HCT116 (cell line): ENCODE measurements at regions not wholly inside any gene's neighbourhood (a gene's known extent, or its start where the extent isn't known, plus 50 kb on each side); places are given as distances from the start of the nearest gene placed in this dataset.
A peak's percentile ranks its signal among the peaks of the same experiment; 100 is the strongest.

Experiments
- ATAC-seq: fragments of 200-7000 bp; cut with Tn5 transposase; 2 replicates; pipeline ENCODE4 v1.9.1; 2020; ENCODE audit warnings: mild to moderate bottlenecking, moderate library complexity
- BruUV-seq: library from RNA; stranded (reverse); fragments of 400-500 nt; replicated peaks from 2 replicates; lab custom pipeline; 2021; lab: Mats Ljungman, UMichigan
- CTCF ChIA-PET: fragments of 300-600 bp; sonication (Branson Sonifier 250); formaldehyde crosslinking; loops from one replicate; lab custom pipeline; 2021; ENCODE audit warnings: antibody characterized with exemption; lab: Charles Lee
- POLR2A ChIA-PET: fragments of 300-600, 350-600 bp; sonication (Branson Sonifier 250); formaldehyde crosslinking; loops from one replicate; lab custom pipeline; 2021; ENCODE audit warnings: antibody characterized with exemption; lab: Charles Lee
- RAD21 ChIA-PET, 2 experiments: fragments of 300-600 bp; sonication (Branson Sonifier 250); formaldehyde crosslinking; loops; one replicate each; lab custom pipeline; 2023; ENCODE audit warnings: low total read pairs in 2 of 2; ENCODE audit not compliant: uncharacterized antibody in 2 of 2, unreplicated experiment in 2 of 2, low non-redundant PET in 1 of 2; lab: Charles Lee
- DNase-seq: peaks from one replicate; pipeline ENCODE4 v3.0.0-alpha.2; 2010; ENCODE audit warnings: low read depth, low spot score
- H2AFZ ChIP-seq: fragments of 200-600 bp; shearing (Covaris generic), sonication (generic); 2 replicates; pipeline ENCODE4 v1.6.1; 2017; ENCODE audit warnings: low read depth, mixed run types, mixed read lengths, antibody characterized with exemption, low read length; ENCODE audit not compliant: poor library complexity, severe bottlenecking
- H3K27ac ChIP-seq: 2 replicates; pipeline ENCODE4 v1.5.1; 2012; ENCODE audit warnings: low read depth, low read length
- H3K27me3 ChIP-seq: fragments of 200-600 bp; sonication (generic); 2 replicates; pipeline ENCODE4 v1.6.1; 2016; ENCODE audit warnings: mixed run types, low read length, mixed read lengths; ENCODE audit not compliant: insufficient read depth
- H3K36me3 ChIP-seq, 2 experiments: fragments of 200-500 bp in 1 of 2; fragments of 200-600 bp in 1 of 2; sonication (Bioruptor generic) in 1 of 2; sonication (generic) in 1 of 2; 2 replicates each; pipeline versions ENCODE4 v1.5.1 to v1.6.1; 2014 to 2016; ENCODE audit warnings: low read length in 2 of 2, inconsistent platforms in 1 of 2, mixed read lengths in 1 of 2, mixed run types in 1 of 2; ENCODE audit not compliant: insufficient read depth in 2 of 2, control insufficient read depth in 1 of 2
- H3K4me1 ChIP-seq, 2 experiments: fragments of 200-600 bp in 1 of 2; sonication (generic) in 1 of 2; 2 replicates each; pipeline versions ENCODE4 v1.5.1 to v1.6.1; 2012 to 2017; ENCODE audit warnings: low read length in 2 of 2, inconsistent platforms in 1 of 2, mild to moderate bottlenecking in 1 of 2, mixed read lengths in 1 of 2, mixed run types in 1 of 2, moderate library complexity in 1 of 2; ENCODE audit not compliant: insufficient read depth in 2 of 2, control insufficient read depth in 1 of 2
- H3K4me2 ChIP-seq: fragments of 200-600 bp; sonication (generic); 2 replicates; pipeline ENCODE4 v1.6.1; 2017; ENCODE audit warnings: mixed run types, low read length, mixed read lengths
- H3K4me3 ChIP-seq, 2 experiments: fragments of 200-600 bp in 1 of 2; sonication (generic) in 1 of 2; replicated peaks in 1 of 2; 2 replicates each; pipeline ENCODE4 v1.5.1; 2011 to 2016; ENCODE audit warnings: low read length in 2 of 2, control low read depth in 1 of 2, low read depth in 1 of 2, mild to moderate bottlenecking in 1 of 2, mixed read lengths in 1 of 2, mixed run types in 1 of 2
- H3K79me2 ChIP-seq: fragments of 200-600 bp; sonication (generic); 2 replicates; pipeline ENCODE4 v1.6.1; 2017; ENCODE audit warnings: mild to moderate bottlenecking, mixed run types, low read length, moderate library complexity, mixed read lengths; ENCODE audit not compliant: insufficient read depth
- H3K9ac ChIP-seq: fragments of 200-600 bp; sonication (generic); 2 replicates; pipeline ENCODE4 v1.6.1; 2016; ENCODE audit warnings: low read length, mixed read lengths
- H3K9me2 ChIP-seq: fragments of 200-600 bp; sonication (generic), shearing (Covaris generic); 2 replicates; pipeline ENCODE4 v1.6.1; 2017; ENCODE audit warnings: mixed run types, mild to moderate bottlenecking, moderate library complexity; ENCODE audit not compliant: insufficient read depth
- H3K9me3 ChIP-seq, 2 experiments: fragments of 200-500 bp in 1 of 2; fragments of 200-600 bp in 1 of 2; sonication (Bioruptor generic) in 1 of 2; sonication (generic) in 1 of 2; 2 replicates each; pipeline ENCODE4 v1.6.1; 2014 to 2017; ENCODE audit warnings: low read length in 2 of 2, mixed read lengths in 2 of 2, inconsistent platforms in 1 of 2, low read depth in 1 of 2, mild to moderate bottlenecking in 1 of 2, mixed run types in 1 of 2, moderate library complexity in 1 of 2; ENCODE audit not compliant: control insufficient read depth in 1 of 2, insufficient read depth in 1 of 2
- H4K20me1 ChIP-seq: fragments of 200-600 bp; sonication (generic), shearing (Covaris generic); 2 replicates; pipeline ENCODE4 v1.6.1; 2017; ENCODE audit warnings: mixed run types, mild to moderate bottlenecking, moderate library complexity; ENCODE audit not compliant: insufficient read depth
- ATF3 ChIP-seq: IDR thresholded peaks from 2 replicates; pipeline ENCODE4 v1.6.1; 2012
- CEBPB ChIP-seq: IDR thresholded peaks from 2 replicates; pipeline ENCODE4 v1.6.1; 2012; ENCODE audit warnings: low read depth
- JUND ChIP-seq: IDR thresholded peaks from 2 replicates; pipeline ENCODE4 v1.6.1; 2012
- MAX ChIP-seq: IDR thresholded peaks from 2 replicates; pipeline ENCODE4 v1.6.1; 2012
- POLR2A ChIP-seq: IDR thresholded peaks from 2 replicates; pipeline ENCODE4 v1.7.0; 2011; ENCODE audit warnings: borderline replicate concordance; ENCODE audit not compliant: insufficient read depth, insufficient read length; ENCODE audit errors: extremely low read depth
- POLR2AphosphoS5 ChIP-seq: IDR thresholded peaks from 2 replicates; pipeline ENCODE4 v1.6.1; 2011; ENCODE audit warnings: mild to moderate bottlenecking, low read depth, low read length, moderate library complexity
- SIN3A ChIP-seq: IDR thresholded peaks from 2 replicates; pipeline ENCODE4 v1.6.1; 2012; ENCODE audit warnings: low read depth
- SP1 ChIP-seq: IDR thresholded peaks from 2 replicates; pipeline ENCODE4 v1.6.1; 2012; ENCODE audit warnings: low read depth
- SRF ChIP-seq: IDR thresholded peaks from 2 replicates; pipeline ENCODE4 v1.6.1; 2012; ENCODE audit warnings: low read depth
- YY1 ChIP-seq: IDR thresholded peaks from 2 replicates; pipeline ENCODE4 v1.6.1; 2011; ENCODE audit warnings: low read length, low read depth, moderate library complexity, mild to moderate bottlenecking; ENCODE audit not compliant: insufficient replicate concordance; ENCODE audit errors: extremely low read depth
- ZBTB33 ChIP-seq: IDR thresholded peaks from 2 replicates; pipeline ENCODE4 v1.6.1; 2011; ENCODE audit warnings: mild to moderate bottlenecking, low read length, moderate library complexity; ENCODE audit not compliant: insufficient replicate concordance; ENCODE audit errors: extremely low read depth
- ZFX ChIP-seq: fragments of 450-650 bp; IDR thresholded peaks from 2 replicates; pipeline ENCODE4 v1.6.1; 2017
- ZNF274 ChIP-seq: fragments of 200-500 bp; sonication (Bioruptor generic); IDR thresholded peaks from 2 replicates; pipeline ENCODE4 v1.6.1; 2014; ENCODE audit warnings: mild to moderate bottlenecking, low read depth, low read length, inconsistent platforms
- intact Hi-C: fragments of 100-400 bp; cut with micrococcal nuclease; formaldehyde crosslinking; loops from 2 replicates; pipeline ENCODE4 v1.10.0; 2022

- Histone ChIP-seq H3K9me2 (no peaks in the 10 kb centered on the region), H3K36me3 (no peaks in the 10 kb centered on the region), H3K27me3 (no peaks in the 10 kb centered on the region), H3K9ac (no peak overlapping the region), H2AFZ (no peak overlapping the region), H3K4me1 (peaks cover 0 to 7% of the 10 kb centered on the region in 2 experiments; a peak in 2 of 4 replicates), H3K4me2 (peak overlapping the region; percentile 25; the same call in 1 of the 2 replicates), H3K9me3 (no peaks in the 10 kb centered on the region), H3K4me3 (no peak overlapping the region), H3K79me2 (no peaks in the 10 kb centered on the region), H4K20me1 (no peaks in the 10 kb centered on the region), H3K27ac (no peak overlapping the region)
- no peak for ATAC-seq
- POLR2A ChIA-PET, result no interaction called here
- intact Hi-C loops, result no loop called here
- no peak for TF ChIP-seq JUND
- TF ChIP-seq MAX, result no peak
- no peak for TF ChIP-seq SP1
- no peak for TF ChIP-seq SIN3A
- TF ChIP-seq SRF, result no peak
- TF ChIP-seq ZNF274, result no peak
- no peak for TF ChIP-seq YY1
- TF ChIP-seq ZBTB33, result no peak
- TF ChIP-seq POLR2A, result no peak
- no peak for TF ChIP-seq CEBPB
- no peak for TF ChIP-seq POLR2AphosphoS5
- TF ChIP-seq ATF3, result no peak
- no peak for TF ChIP-seq ZFX
- DNase-seq, result no peak
- CTCF ChIA-PET, result no interaction called here
- BruUV-seq, result no TSS peak
- RAD21 ChIA-PET, result no interaction called here
Observed at GRCh38 chr2:215528555-215528954, 92.7 kb upstream of the FN1 start.
